Naive thymus-derived CD4-positive, alpha-beta T cell (primary cell): ENCODE measurements at regions not wholly inside any gene's neighbourhood (a gene's known extent, or its start where the extent isn't known, plus 50 kb on each side); places are given as distances from the start of the nearest gene placed in this dataset.

Experiments
- ATAC-seq: fragments of 150-1000 bp; cut with Tn5 transposase; 2 replicates; pipeline ENCODE4 v1.10.0; 2021; ENCODE audit warnings: mild to moderate bottlenecking, moderate library complexity
- CTCF ChIA-PET: fragments of 350-600 bp; sonication (Branson Sonifier 250); formaldehyde crosslinking; loops from one replicate; lab custom pipeline; 2021; ENCODE audit warnings: antibody characterized with exemption; lab: Charles Lee
- POLR2A ChIA-PET: fragments of 350-600 bp; sonication (Branson Sonifier 250); formaldehyde crosslinking; loops from one replicate; lab custom pipeline; 2021; ENCODE audit warnings: antibody characterized with exemption, inconsistent platforms; lab: Charles Lee
- DNase-seq, 9 donors: peaks; one replicate each; pipeline versions ENCODE4 v3.0.0 to v3.0.0-alpha.2; 2020 to 2022; ENCODE audit warnings: mixed read lengths in 1 of 9
- H3K27ac ChIP-seq: one replicate; pipeline ENCODE4 v1.7.0; 2013; ENCODE audit warnings: mild to moderate bottlenecking, low read depth, low read length, moderate library complexity
- H3K27me3 ChIP-seq, 2 donors: one replicate each; pipeline ENCODE4 v1.7.0; 2013; ENCODE audit warnings: low read length in 2 of 2, mild to moderate bottlenecking in 2 of 2, moderate library complexity in 2 of 2; ENCODE audit not compliant: control insufficient read depth in 2 of 2, insufficient read depth in 2 of 2
- H3K36me3 ChIP-seq, 3 experiments: 1 replicate in 2 of 3; 2 replicates in 1 of 3; pipeline ENCODE4 v1.7.0; 2013; ENCODE audit warnings: low read length in 3 of 3, mild to moderate bottlenecking in 3 of 3, moderate library complexity in 1 of 3; ENCODE audit not compliant: insufficient read depth in 3 of 3, control insufficient read depth in 2 of 3
- H3K4me1 ChIP-seq, 2 donors: one replicate each; pipeline ENCODE4 v1.7.0; 2013; ENCODE audit warnings: low read length in 2 of 2, mild to moderate bottlenecking in 2 of 2, moderate library complexity in 1 of 2; ENCODE audit not compliant: control insufficient read depth in 2 of 2, insufficient read depth in 2 of 2
- H3K4me3 ChIP-seq: 2 replicates; pipeline ENCODE4 v1.7.0; 2013; ENCODE audit warnings: mild to moderate bottlenecking, low read length
- H3K9me3 ChIP-seq, 3 experiments: 1 replicate in 2 of 3; 2 replicates in 1 of 3; pipeline ENCODE4 v1.7.0; 2013; ENCODE audit warnings: low read length in 3 of 3; ENCODE audit not compliant: control insufficient read depth in 2 of 3
- H3K27ac Mint-ChIP-seq, 9 donors: one replicate each; pipeline ENCODE4 v1.8.0; 2020 to 2022; ENCODE audit warnings: mixed read lengths in 9 of 9, mild to moderate bottlenecking in 8 of 9, moderate library complexity in 5 of 9, inconsistent platforms in 2 of 9
- H3K27me3 Mint-ChIP-seq, 5 donors: one replicate each; pipeline ENCODE4 v1.8.0; 2021 to 2022; ENCODE audit warnings: mixed read lengths in 5 of 5, mild to moderate bottlenecking in 1 of 5
- H3K36me3 Mint-ChIP-seq, 5 donors: one replicate each; pipeline ENCODE4 v1.8.0; 2020 to 2022; ENCODE audit warnings: mixed read lengths in 5 of 5, mild to moderate bottlenecking in 3 of 5, inconsistent platforms in 1 of 5
- H3K4me1 Mint-ChIP-seq, 7 donors: one replicate each; pipeline ENCODE4 v1.8.0; 2020 to 2022; ENCODE audit warnings: mixed read lengths in 7 of 7, mild to moderate bottlenecking in 3 of 7, inconsistent platforms in 1 of 7
- H3K4me3 Mint-ChIP-seq, 10 donors: one replicate each; pipeline ENCODE4 v1.8.0; 2020 to 2022; ENCODE audit warnings: mild to moderate bottlenecking in 10 of 10, mixed read lengths in 10 of 10, moderate library complexity in 6 of 10, inconsistent platforms in 2 of 10
- H3K9me3 Mint-ChIP-seq, 11 donors: one replicate each; pipeline ENCODE4 v1.8.0; 2020 to 2022; ENCODE audit warnings: mixed read lengths in 11 of 11, mild to moderate bottlenecking in 4 of 11, inconsistent platforms in 1 of 11, moderate library complexity in 1 of 11
- intact Hi-C, 2 donors: fragments of 100-400 bp; cut with micrococcal nuclease; formaldehyde crosslinking; loops; one replicate each; pipeline ENCODE4 v1.15.1; 2023

- DNase-seq (no peak), ATAC-seq (no peak)
- no peak overlapping the region for H3K4me3 ChIP-seq
- H3K4me1 Mint-ChIP-seq = no peaks in the 10 kb centered on the region
- peaks cover 0 to 2% (median 0%) of the 10 kb centered on the region in 11 donors for H3K9me3 Mint-ChIP-seq
- peaks cover 17 to 48% (median 34%) of the 10 kb centered on the region in 5 donors for H3K27me3 Mint-ChIP-seq
- no peak overlapping the region for H3K27ac ChIP-seq
- intact Hi-C loops = no loop called here
- POLR2A ChIA-PET = no interaction called here
- H3K9me3 ChIP-seq = no peaks in the 10 kb centered on the region
- peaks cover 0 to 2% (median 0%) of the 10 kb centered on the region in 5 donors for H3K36me3 Mint-ChIP-seq
- no peak overlapping the region for H3K4me3 Mint-ChIP-seq
- no peaks in the 10 kb centered on the region for H3K27me3 ChIP-seq
- no peaks in the 10 kb centered on the region for H3K4me1 ChIP-seq
- no peak overlapping the region for H3K27ac Mint-ChIP-seq
- H3K36me3 ChIP-seq = no peaks in the 10 kb centered on the region
- CTCF ChIA-PET = interaction anchor here (1.6 kb wide), 1 partner anchor 48 kb away, joined by 3 read pairs; no protein-coding TSS in a partner anchor
Observed at GRCh38 chr7:25844102-25844870, 307.7 kb upstream of the NFE2L3 start.

GRCh38 chr7:25845464-25845863 lies 306.5 kb upstream of the NFE2L3 start:
- Histone ChIP-seq H3K9me3 (no peaks in the 10 kb centered on the region), H3K4me3 (no peak overlapping the region), H3K36me3 (no peaks in the 10 kb centered on the region), H3K27ac (no peak overlapping the region), H3K27me3 (peaks cover 0 to under 1% of the 10 kb centered on the region in 2 donors), H3K4me1 (no peaks in the 10 kb centered on the region)
- intact Hi-C loops = no loop called here
- Mint-ChIP-seq H3K4me1 (no peaks in the 10 kb centered on the region), H3K4me3 (no peak overlapping the region), H3K36me3 (no peaks in the 10 kb centered on the region), H3K9me3 (no peaks in the 10 kb centered on the region), H3K27ac (no peak overlapping the region), H3K27me3 (peaks cover 24 to 57% (median 40%) of the 10 kb centered on the region in 5 donors)
- no peak for DNase-seq
- ATAC-seq = no peak
- POLR2A ChIA-PET = no interaction called here
- CTCF ChIA-PET = no interaction called here

- peaks cover 0 to 1% (median 0%) of the 10 kb centered on the region in 11 donors for H3K9me3 Mint-ChIP-seq
- peaks cover 0 to 5% (median 4%) of the 10 kb centered on the region in 7 donors for H3K4me1 Mint-ChIP-seq
- no peaks in the 10 kb centered on the region for H3K36me3 ChIP-seq
- DNase-seq = no peak
- intact Hi-C loops = no loop called here
- ChIA-PET POLR2A (interaction anchor here (1.0 kb wide), 1 partner anchor 15 kb away, joined by 3 read pairs; no protein-coding TSS in a partner anchor), CTCF (no interaction called here)
- no peak for ATAC-seq
- H3K36me3 Mint-ChIP-seq = no peaks in the 10 kb centered on the region
- H3K27me3 ChIP-seq = peaks cover 6 to 8% of the 10 kb centered on the region in 2 donors
- H3K4me3 ChIP-seq = no peak overlapping the region
- no peak overlapping the region for H3K4me3 Mint-ChIP-seq
- H3K27ac Mint-ChIP-seq = no peak overlapping the region
- H3K9me3 ChIP-seq = no peaks in the 10 kb centered on the region
- peaks cover 0 to 2% of the 10 kb centered on the region in 2 donors for H3K4me1 ChIP-seq
- no peak overlapping the region for H3K27ac ChIP-seq
- H3K27me3 Mint-ChIP-seq = peaks cover 37 to 69% (median 53%) of the 10 kb centered on the region in 5 donors
Observed at GRCh38 chr7:25846722-25847121, 305.3 kb upstream of the NFE2L3 start.

GRCh38 chr7:25847336-25848070 lies 304.5 kb upstream of the NFE2L3 start:
- intact Hi-C loops = no loop called here
- Mint-ChIP-seq H3K4me1 (peaks cover 0 to 8% (median 7%) of the 10 kb centered on the region in 7 donors), H3K27ac (no peak overlapping the region), H3K4me3 (no peak overlapping the region), H3K9me3 (peaks cover 0 to 2% (median 0%) of the 10 kb centered on the region in 11 donors), H3K36me3 (no peaks in the 10 kb centered on the region), H3K27me3 (peaks cover 40 to 66% (median 56%) of the 10 kb centered on the region in 5 donors)
- Histone ChIP-seq H3K27ac (no peak overlapping the region), H3K4me3 (no peak overlapping the region), H3K4me1 (peaks cover 0 to 5% of the 10 kb centered on the region in 2 donors), H3K36me3 (no peaks in the 10 kb centered on the region), H3K27me3 (peaks cover 10 to 12% of the 10 kb centered on the region in 2 donors), H3K9me3 (no peaks in the 10 kb centered on the region)
- CTCF ChIA-PET = no interaction called here
- POLR2A ChIA-PET = no interaction called here
- DNase-seq = no peak
- no peak for ATAC-seq

GRCh38 chr7:25849500-25850184 lies 302.4 kb upstream of the NFE2L3 start:
- CTCF ChIA-PET = no interaction called here
- Mint-ChIP-seq H3K9me3 (peaks cover 0 to 8% (median 0%) of the 10 kb centered on the region in 11 donors), H3K27ac (no peak overlapping the region), H3K4me3 (no peak overlapping the region), H3K4me1 (peaks cover 4 to 21% (median 19%) of the 10 kb centered on the region in 7 donors), H3K27me3 (peaks cover 51 to 68% (median 64%) of the 10 kb centered on the region in 5 donors), H3K36me3 (no peaks in the 10 kb centered on the region)
- Histone ChIP-seq H3K4me3 (no peak overlapping the region), H3K4me1 (peaks cover 0 to 5% of the 10 kb centered on the region in 2 donors), H3K9me3 (no peaks in the 10 kb centered on the region), H3K36me3 (no peaks in the 10 kb centered on the region), H3K27ac (no peak overlapping the region), H3K27me3 (peaks cover 19 to 32% of the 10 kb centered on the region in 2 donors)
- DNase-seq = no peak
- POLR2A ChIA-PET = no interaction called here
- intact Hi-C loops = loop anchor here (5.0 to 10.0 kb wide), 4 partner anchors 232 to 1275 kb away; partner anchors contain the start of genes CYCS (in 1 of the 2) and PALS2 (in 1 of the 2)
- ATAC-seq = no peak

- no peak overlapping the region for H3K27ac ChIP-seq
- Mint-ChIP-seq H3K27me3 (peaks cover 51 to 68% (median 65%) of the 10 kb centered on the region in 5 donors), H3K27ac (no peak overlapping the region), H3K4me1 (peaks cover 4 to 23% (median 19%) of the 10 kb centered on the region in 7 donors), H3K36me3 (no peaks in the 10 kb centered on the region), H3K9me3 (peaks cover 0 to 9% (median 1%) of the 10 kb centered on the region in 11 donors), H3K4me3 (no peak overlapping the region)
- DNase-seq (no peak), ATAC-seq (no peak)
- H3K4me1 ChIP-seq = peaks cover 0 to 8% of the 10 kb centered on the region in 2 donors
- POLR2A ChIA-PET = no interaction called here
- no peaks in the 10 kb centered on the region for H3K36me3 ChIP-seq
- H3K4me3 ChIP-seq = no peak overlapping the region
- CTCF ChIA-PET = no interaction called here
- peaks cover 24 to 37% of the 10 kb centered on the region in 2 donors for H3K27me3 ChIP-seq
- intact Hi-C loops = loop anchor here (5.0 to 10.0 kb wide), 4 partner anchors 233 to 1275 kb away; partner anchors contain the start of genes CYCS (in 1 of the 2) and PALS2 (in 1 of the 2)
- H3K9me3 ChIP-seq = no peaks in the 10 kb centered on the region
Observed at GRCh38 chr7:25850216-25850615, 301.8 kb upstream of the NFE2L3 start.
